HG03060 (cell line): ENCODE measurements at regions not wholly inside any gene's neighbourhood (a gene's known extent, or its start where the extent isn't known, plus 50 kb on each side); places are given as distances from the start of the nearest gene placed in this dataset.

ENCODE experiments used
- ATAC-seq: cut with Tn5 transposase; IDR thresholded peaks from one replicate; pipeline ENCODE4 v1.9.1; 2021; ENCODE audit warnings: low read depth, moderate number of reproducible peaks; ENCODE audit not compliant: unreplicated experiment

- no peak for ATAC-seq
Observed at GRCh38 chr2:220847006-220847405, 725.1 kb downstream of the EPHA4 start.

GRCh38 chr2:220847589-220847988, 724.5 kb downstream of the EPHA4 start:
- ATAC-seq = no peak

GRCh38 chr2:220849433-220849832, 722.7 kb downstream of the EPHA4 start:
- no peak for ATAC-seq

GRCh38 chr2:220850116-220850515, 722.0 kb downstream of the EPHA4 start:
- ATAC-seq = no peak

GRCh38 chr2:220855296-220855695, 716.8 kb downstream of the EPHA4 start:
- no peak for ATAC-seq

GRCh38 chr2:220856486-220856885, 715.6 kb downstream of the EPHA4 start:
- no peak for ATAC-seq

- ATAC-seq = no peak
Observed at GRCh38 chr2:220857368-220857767, 714.7 kb downstream of the EPHA4 start.

- no peak for ATAC-seq
Observed at GRCh38 chr2:220858101-220858500, 714.0 kb downstream of the EPHA4 start.

GRCh38 chr2:220871909-220872308, 700.2 kb downstream of the EPHA4 start:
- ATAC-seq = no peak

GRCh38 chr2:220876080-220876824, 695.9 kb downstream of the EPHA4 start:
- ATAC-seq = no peak

GRCh38 chr2:220877491-220877890, 694.6 kb downstream of the EPHA4 start:
- no peak for ATAC-seq

GRCh38 chr2:220877897-220878296, 694.2 kb downstream of the EPHA4 start:
- no peak for ATAC-seq

GRCh38 chr2:220880623-220881596, 691.2 kb downstream of the EPHA4 start:
- ATAC-seq = no peak

GRCh38 chr2:220882507-220882906, 689.6 kb downstream of the EPHA4 start:
- ATAC-seq = no peak

- ATAC-seq = no peak
Observed at GRCh38 chr2:220885593-220885992, 686.5 kb downstream of the EPHA4 start.

- ATAC-seq = no peak
Observed at GRCh38 chr2:220887271-220887870, 684.7 kb downstream of the EPHA4 start.

GRCh38 chr2:220887876-220888275, 684.2 kb downstream of the EPHA4 start:
- ATAC-seq = no peak

- ATAC-seq = no peak
Observed at GRCh38 chr2:220890931-220891330, 681.2 kb downstream of the EPHA4 start.

GRCh38 chr2:220891405-220891804, 680.7 kb downstream of the EPHA4 start:
- no peak for ATAC-seq

GRCh38 chr2:220892018-220892634, 680.0 kb downstream of the EPHA4 start:
- no peak for ATAC-seq

- ATAC-seq = no peak
Observed at GRCh38 chr2:220893411-220893810, 678.7 kb downstream of the EPHA4 start.
